ENCODE measurements at regions not wholly inside any gene's neighbourhood (a gene's known extent, or its start where the extent isn't known, plus 50 kb on each side); places are given as distances from the start of the nearest gene placed in this dataset.

GRCh38 chr15:35857567-35858226 lies 311.7 kb upstream of the DPH6 start:
- DNase-seq: no peak
- H3K9me3 ChIP-seq: no peaks in the 10 kb centered on the region
- H3K4me3 ChIP-seq: no peak overlapping the region
- no peak for FAIRE-seq
- H3K27ac ChIP-seq: no peak overlapping the region
- no peak for ATAC-seq
- H3K4me1 ChIP-seq: no peaks in the 10 kb centered on the region
- H3K36me3 ChIP-seq: no peaks in the 10 kb centered on the region
- intact Hi-C loops (cut with DNase I): no loop called here
- no peaks in the 10 kb centered on the region for H3K27me3 ChIP-seq
- WGBS, 2 donors: 85 to 92% methylated on average over 6 of the region's 6 CpGs
- no peak for TF ChIP-seq CTCF (IDR thresholded peaks at IDR 0.05)

GRCh38 chr15:35858707-35859106 lies 312.7 kb upstream of the DPH6 start:
- H3K4me3 ChIP-seq: no peak overlapping the region
- H3K9me3 ChIP-seq: no peaks in the 10 kb centered on the region
- no peaks in the 10 kb centered on the region for H3K27me3 ChIP-seq
- DNase-seq (no peak), FAIRE-seq (no peak), ATAC-seq (no peak)
- intact Hi-C loops (cut with DNase I): no loop called here
- H3K27ac ChIP-seq: no peak overlapping the region
- no peaks in the 10 kb centered on the region for H3K36me3 ChIP-seq
- H3K4me1 ChIP-seq: peaks cover 0 to 9% (median 0%) of the 10 kb centered on the region in 3 donors
- no peak for TF ChIP-seq CTCF (IDR thresholded peaks at IDR 0.05)
- WGBS, 2 donors: 81 to 87% methylated on average over 3 of the region's 3 CpGs

DNA sequence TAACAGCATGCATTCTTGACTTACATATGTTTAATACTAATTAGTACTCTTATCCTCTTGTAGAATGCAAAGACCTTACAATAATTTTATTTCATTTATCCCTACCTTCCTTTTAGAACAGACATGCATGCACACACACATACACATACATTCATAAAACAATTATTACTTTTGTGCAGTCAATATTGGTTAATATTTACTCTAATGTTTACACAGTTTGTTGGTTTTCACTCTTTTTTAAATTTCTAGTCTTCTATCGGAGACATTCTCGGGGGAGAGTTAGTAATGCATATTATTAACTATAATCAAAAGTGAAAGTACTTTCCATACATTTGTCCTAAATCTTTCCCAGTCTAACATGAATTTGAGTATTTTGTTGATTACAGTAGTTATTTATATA lies 317.7 kb upstream of the DPH6 start:
- FAIRE-seq (peak; percentile 13), ATAC-seq (peak in 3 of 4 donors; percentile 20 to 67 (median 48)), DNase-seq (no peak)
- TF ChIP-seq CTCF (IDR thresholded peaks at IDR 0.05): no peak
- H3K9me3 ChIP-seq: no peaks in the 10 kb centered on the region
- no peak overlapping the region for H3K27ac ChIP-seq
- peak overlapping the region in 1 of 4 donors; percentile 8 for H3K4me3 ChIP-seq
- H3K4me1 ChIP-seq: peaks cover 0 to 16% (median 4%) of the 10 kb centered on the region in 3 donors
- H3K27me3 ChIP-seq: no peaks in the 10 kb centered on the region
- WGBS, 2 donors: 6 to 15% methylated on average over 2 of the region's 2 CpGs
- intact Hi-C loops (cut with DNase I): no loop called here
- no peaks in the 10 kb centered on the region for H3K36me3 ChIP-seq

GRCh38 chr15:35867356-35867755 lies 321.4 kb upstream of the DPH6 start:
- intact Hi-C loops (cut with DNase I): no loop called here
- H3K27ac ChIP-seq: no peak overlapping the region
- H3K4me1 ChIP-seq: peaks cover 0 to 16% (median 4%) of the 10 kb centered on the region in 3 donors
- H3K36me3 ChIP-seq: no peaks in the 10 kb centered on the region
- H3K4me3 ChIP-seq: no peak overlapping the region
- no peaks in the 10 kb centered on the region for H3K9me3 ChIP-seq
- DNase-seq: no peak
- no peak for ATAC-seq
- H3K27me3 ChIP-seq: no peaks in the 10 kb centered on the region
- FAIRE-seq: no peak
- TF ChIP-seq CTCF (IDR thresholded peaks at IDR 0.05): no peak
- WGBS, 2 donors: 70 to 84% methylated on average over 4 of the region's 4 CpGs

DNA sequence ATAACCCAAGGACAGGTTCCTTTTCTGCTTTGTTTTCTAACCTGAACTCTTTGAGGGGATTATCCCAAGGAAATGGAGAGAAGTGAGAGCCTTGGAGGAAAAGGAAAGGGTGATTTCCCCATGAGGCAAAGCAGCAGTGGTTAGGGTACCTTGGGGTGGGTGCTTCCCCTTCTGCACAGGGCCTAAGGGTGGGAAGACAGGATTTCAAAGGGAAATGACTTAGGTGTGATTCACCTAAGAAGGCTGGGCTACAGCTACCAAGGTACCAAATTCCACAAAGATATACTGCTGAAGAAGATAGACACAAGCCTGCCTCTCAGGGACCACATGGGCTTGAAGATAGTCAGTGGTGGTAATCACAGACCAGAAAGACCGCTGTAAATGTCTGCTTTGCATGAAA lies 325.3 kb upstream of the DPH6 start:
- WGBS, 2 donors: 85 to 100% methylated on average over 1 of the region's 1 CpG
- intact Hi-C loops (cut with DNase I): no loop called here
- Histone ChIP-seq H3K4me1 (no peaks in the 10 kb centered on the region), H3K9me3 (no peaks in the 10 kb centered on the region), H3K27me3 (no peaks in the 10 kb centered on the region), H3K4me3 (no peak overlapping the region), H3K36me3 (no peaks in the 10 kb centered on the region), H3K27ac (no peak overlapping the region)
- no peak for FAIRE-seq
- no peak for TF ChIP-seq CTCF (IDR thresholded peaks at IDR 0.05)
- no peak for ATAC-seq
- DNase-seq: no peak

Measured in pancreas (tissue), 10 donors.